HG02870 (cell line): ENCODE measurements at regions not wholly inside any gene's neighbourhood (a gene's known extent, or its start where the extent isn't known, plus 50 kb on each side); places are given as distances from the start of the nearest gene placed in this dataset.
"Not testable (repeated sequence)": the region's sequence is repeated elsewhere in the genome, so short reads cannot be mapped to it uniquely, and the experiment has no call there.

ENCODE experiments used
- ATAC-seq: cut with Tn5 transposase; IDR thresholded peaks from one replicate; pipeline ENCODE4 v1.9.1; 2021; ENCODE audit warnings: mild to moderate bottlenecking, moderate library complexity; ENCODE audit not compliant: unreplicated experiment

GRCh38 chr1:184822267-184822666 is 67.6 kb upstream of the EDEM3 start:
- ATAC-seq: no peak

- no peak for ATAC-seq
These were observed 67.0 kb upstream of the EDEM3 start for GRCh38 chr1:184821658-184822057.

GRCh38 chr1:184820956-184821355 is 66.3 kb upstream of the EDEM3 start:
- ATAC-seq: no peak

GRCh38 chr1:184820218-184820750 is 65.6 kb upstream of the EDEM3 start:
- no peak for ATAC-seq

GRCh38 chr1:184818646-184819045 is 64.0 kb upstream of the EDEM3 start:
- ATAC-seq: no peak

GRCh38 chr1:184817003-184817402 is 62.3 kb upstream of the EDEM3 start:
- ATAC-seq: not testable (repeated sequence)

- no peak for ATAC-seq
These were observed 59.0 kb upstream of the EDEM3 start for GRCh38 chr1:184813528-184814089.

- no peak for ATAC-seq
These were observed 56.9 kb upstream of the EDEM3 start for GRCh38 chr1:184811439-184812111.

- no peak for ATAC-seq
These were observed 56.2 kb upstream of the EDEM3 start for GRCh38 chr1:184810735-184811343.

- ATAC-seq: peak; percentile 7
These were observed 51.7 kb upstream of the EDEM3 start for GRCh38 chr1:184806296-184806721.

- peak; percentile 86 for ATAC-seq
These were observed 51.1 kb upstream of the EDEM3 start for GRCh38 chr1:184805667-184806295.
